ENCODE measurements at regions not wholly inside any gene's neighbourhood (a gene's known extent, or its start where the extent isn't known, plus 50 kb on each side); places are given as distances from the start of the nearest gene placed in this dataset.

- H3K27me3 ChIP-seq (replicated peaks; ENCODE audit: insufficient read depth, low read length), result no peaks in the 10 kb centered on the region
- H3K9me3 ChIP-seq (replicated peaks; ENCODE audit: insufficient read depth, low read length), result no peaks in the 10 kb centered on the region
- H3K79me2 ChIP-seq (ENCODE audit: low read length), result no peaks in the 10 kb centered on the region
- H3K4me3 ChIP-seq (ENCODE audit: low read length), result no peak overlapping the region
- no peak for DNase-seq
- H3K36me3 ChIP-seq (replicated peaks; ENCODE audit: insufficient read depth, low read length), result no peaks in the 10 kb centered on the region
- H3F3A ChIP-seq (ENCODE audit: insufficient read depth, low read length), result no peaks in the 10 kb centered on the region
- no peaks in the 10 kb centered on the region for H3K4me1 ChIP-seq (ENCODE audit: low read length)
- no peak overlapping the region for H3K27ac ChIP-seq (ENCODE audit: low read length)
- H4K20me1 ChIP-seq (ENCODE audit: insufficient read depth, low read length), result no peaks in the 10 kb centered on the region
- H3K4me2 ChIP-seq (ENCODE audit: low read depth, low read length), result no peak overlapping the region
- no peak for TF ChIP-seq EZH2 (optimal IDR thresholded peaks at IDR 0.05; ENCODE audit: low read depth, low read length)
- TF ChIP-seq CTCF (IDR thresholded peaks at IDR 0.05; ENCODE audit: low read length), result no peak
- TF ChIP-seq EZH2phosphoT487 (IDR thresholded peaks at IDR 0.05; ENCODE audit: low read length), result no peak
- no peak overlapping the region for H3K9ac ChIP-seq (ENCODE audit: low read length)
- no peak overlapping the region for H2AFZ ChIP-seq (ENCODE audit: low read length)
- H3K9me2 ChIP-seq (replicated peaks; ENCODE audit: insufficient read depth, low read length), result no peaks in the 10 kb centered on the region
These were observed 169.4 kb upstream of the JAG1 start for GRCh38 chr20:10843146-10843711.

DNA sequence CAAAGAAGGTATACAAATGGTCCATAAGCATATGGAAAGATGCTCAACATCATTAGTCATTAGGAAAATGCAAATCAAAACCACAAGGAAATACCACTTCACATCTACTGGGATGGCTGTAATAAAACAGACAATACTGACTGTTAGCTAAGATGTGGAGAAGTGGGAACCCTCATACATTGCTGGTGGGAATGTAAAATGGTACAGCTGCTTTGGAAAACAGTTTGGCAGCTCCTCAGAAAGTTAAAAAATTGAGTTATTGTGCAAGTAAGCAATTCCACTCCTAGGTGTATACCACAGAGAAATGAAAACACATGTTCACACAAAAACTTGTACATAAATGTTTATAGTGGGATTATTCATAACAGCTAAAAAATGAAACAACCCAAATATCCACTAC is 173.0 kb upstream of the JAG1 start:
- H3K4me1 ChIP-seq (ENCODE audit: low read length), result no peaks in the 10 kb centered on the region
- H3F3A ChIP-seq (ENCODE audit: insufficient read depth, low read length), result no peaks in the 10 kb centered on the region
- no peaks in the 10 kb centered on the region for H3K36me3 ChIP-seq (replicated peaks; ENCODE audit: insufficient read depth, low read length)
- H3K27me3 ChIP-seq (replicated peaks; ENCODE audit: insufficient read depth, low read length), result no peaks in the 10 kb centered on the region
- H3K4me3 ChIP-seq (ENCODE audit: low read length), result no peak overlapping the region
- H3K27ac ChIP-seq (ENCODE audit: low read length), result no peak overlapping the region
- TF ChIP-seq CTCF (IDR thresholded peaks at IDR 0.05; ENCODE audit: low read length) (no peak), EZH2 (optimal IDR thresholded peaks at IDR 0.05; ENCODE audit: low read depth, low read length) (no peak), EZH2phosphoT487 (IDR thresholded peaks at IDR 0.05; ENCODE audit: low read length) (no peak)
- H4K20me1 ChIP-seq (ENCODE audit: insufficient read depth, low read length), result no peaks in the 10 kb centered on the region
- H3K4me2 ChIP-seq (ENCODE audit: low read depth, low read length), result no peak overlapping the region
- no peak overlapping the region for H3K9ac ChIP-seq (ENCODE audit: low read length)
- no peaks in the 10 kb centered on the region for H3K9me3 ChIP-seq (replicated peaks; ENCODE audit: insufficient read depth, low read length)
- no peaks in the 10 kb centered on the region for H3K79me2 ChIP-seq (ENCODE audit: low read length)
- DNase-seq, result no peak
- H3K9me2 ChIP-seq (replicated peaks; ENCODE audit: insufficient read depth, low read length), result no peaks in the 10 kb centered on the region
- H2AFZ ChIP-seq (ENCODE audit: low read length), result no peak overlapping the region

GRCh38 chr20:10848810-10849370 is 175.1 kb upstream of the JAG1 start:
- H3F3A ChIP-seq (ENCODE audit: insufficient read depth, low read length), result no peaks in the 10 kb centered on the region
- H4K20me1 ChIP-seq (ENCODE audit: insufficient read depth, low read length), result no peaks in the 10 kb centered on the region
- no peak overlapping the region for H3K4me2 ChIP-seq (ENCODE audit: low read depth, low read length)
- H3K79me2 ChIP-seq (ENCODE audit: low read length), result no peaks in the 10 kb centered on the region
- H3K9me3 ChIP-seq (replicated peaks; ENCODE audit: insufficient read depth, low read length), result no peaks in the 10 kb centered on the region
- no peak for DNase-seq
- no peaks in the 10 kb centered on the region for H3K9me2 ChIP-seq (replicated peaks; ENCODE audit: insufficient read depth, low read length)
- no peaks in the 10 kb centered on the region for H3K36me3 ChIP-seq (replicated peaks; ENCODE audit: insufficient read depth, low read length)
- H3K27ac ChIP-seq (ENCODE audit: low read length), result no peak overlapping the region
- no peak overlapping the region for H2AFZ ChIP-seq (ENCODE audit: low read length)
- H3K9ac ChIP-seq (ENCODE audit: low read length), result no peak overlapping the region
- no peaks in the 10 kb centered on the region for H3K27me3 ChIP-seq (replicated peaks; ENCODE audit: insufficient read depth, low read length)
- H3K4me3 ChIP-seq (ENCODE audit: low read length), result no peak overlapping the region
- no peaks in the 10 kb centered on the region for H3K4me1 ChIP-seq (ENCODE audit: low read length)
- TF ChIP-seq CTCF (IDR thresholded peaks at IDR 0.05; ENCODE audit: low read length), result no peak
- no peak for TF ChIP-seq EZH2 (optimal IDR thresholded peaks at IDR 0.05; ENCODE audit: low read depth, low read length)
- no peak for TF ChIP-seq EZH2phosphoT487 (IDR thresholded peaks at IDR 0.05; ENCODE audit: low read length)
